OCI-LY7 (cell line): ENCODE measurements at regions not wholly inside any gene's neighbourhood (a gene's known extent, or its start where the extent isn't known, plus 50 kb on each side); places are given as distances from the start of the nearest gene placed in this dataset.

Experiments
- BruUV-seq: library from RNA; stranded (reverse); fragments of 400-500 nt; replicated peaks from 2 replicates; lab custom pipeline; 2021; lab: Mats Ljungman, UMichigan
- CTCF ChIA-PET: fragments of 300-600 bp; sonication (Branson Sonifier 250); formaldehyde crosslinking; loops from one replicate; lab custom pipeline; 2022; ENCODE audit warnings: antibody characterized with exemption; ENCODE audit not compliant: unreplicated experiment; lab: Charles Lee
- POLR2A ChIA-PET: fragments of 300-600 bp; sonication (Branson Sonifier 250); formaldehyde crosslinking; loops from one replicate; lab custom pipeline; 2022; ENCODE audit warnings: antibody characterized with exemption; lab: Charles Lee
- DNase-seq: peaks from one replicate; pipeline ENCODE4 v3.0.0-alpha.2; 2015; ENCODE audit warnings: low spot score
- H2AFZ ChIP-seq: fragments of 200-600 bp; sonication (generic), shearing (Covaris generic); 2 replicates; pipeline ENCODE4 v1.6.1; 2014; ENCODE audit warnings: mild to moderate bottlenecking, antibody characterized with exemption, low read length, moderate library complexity
- H3K27ac ChIP-seq: fragments of 200-600 bp; sonication (generic); 2 replicates; pipeline ENCODE4 v1.5.1; 2014; ENCODE audit warnings: mixed run types, low read depth, mild to moderate bottlenecking, moderate library complexity, low read length, inconsistent platforms; ENCODE audit not compliant: poor library complexity, severe bottlenecking
- H3K36me3 ChIP-seq: fragments of 200-600 bp; sonication (generic); 2 replicates; pipeline ENCODE4 v1.6.1; 2014; ENCODE audit warnings: mild to moderate bottlenecking, antibody characterized with exemption, low read length, moderate library complexity, mixed read lengths; ENCODE audit not compliant: insufficient read depth
- H3K4me1 ChIP-seq: fragments of 200-600 bp; sonication (generic); 2 replicates; pipeline ENCODE4 v1.5.1; 2014; ENCODE audit warnings: mild to moderate bottlenecking, low read length; ENCODE audit not compliant: insufficient read depth, poor library complexity, severe bottlenecking
- H3K4me2 ChIP-seq: fragments of 200-600 bp; sonication (generic); 2 replicates; pipeline ENCODE4 v1.6.1; 2014; ENCODE audit warnings: mild to moderate bottlenecking, low read length
- H3K4me3 ChIP-seq: fragments of 200-600 bp; sonication (generic); 2 replicates; pipeline ENCODE4 v1.5.1; 2014; ENCODE audit warnings: mild to moderate bottlenecking, low read depth, low read length; ENCODE audit not compliant: poor library complexity, severe bottlenecking
- H3K79me2 ChIP-seq: fragments of 200-600 bp; sonication (generic); 2 replicates; pipeline ENCODE4 v1.6.1; 2016; ENCODE audit warnings: low read depth, mild to moderate bottlenecking, low read length, moderate library complexity, mixed read lengths; ENCODE audit not compliant: insufficient read depth
- H3K9me2 ChIP-seq: fragments of 200-600 bp; sonication (generic); 2 replicates; pipeline ENCODE4 v1.6.1; 2016; ENCODE audit warnings: mild to moderate bottlenecking, low read length, mixed read lengths; ENCODE audit not compliant: insufficient read depth
- H3K9me3 ChIP-seq: fragments of 200-600 bp; sonication (generic); 2 replicates; pipeline ENCODE4 v1.6.1; 2014; ENCODE audit warnings: mild to moderate bottlenecking, mixed run types, low read length, mixed read lengths
- H4K20me1 ChIP-seq: fragments of 200-600 bp; sonication (generic); 2 replicates; pipeline ENCODE4 v1.6.1; 2014; ENCODE audit warnings: mild to moderate bottlenecking, antibody characterized with exemption, low read length, moderate library complexity, mixed read lengths; ENCODE audit not compliant: insufficient read depth
- CTCF ChIP-seq: fragments of 200-600 bp; sonication (generic); conservative IDR thresholded peaks from 2 replicates; pipeline ENCODE4 v1.5.1; 2014; ENCODE audit warnings: mild to moderate bottlenecking, antibody characterized with exemption, low read length, moderate library complexity, mixed read lengths
- EZH2phosphoT487 ChIP-seq: fragments of 200-600 bp; sonication (generic); IDR thresholded peaks from 2 replicates; pipeline ENCODE4 v1.6.1; 2018; ENCODE audit warnings: low read depth, borderline replicate concordance, mild to moderate bottlenecking, mixed run types, antibody characterized with exemption, low read length, moderate library complexity, mixed read lengths
- intact Hi-C: fragments of 100-400 bp; cut with micrococcal nuclease; formaldehyde crosslinking; loops from one replicate; pipeline ENCODE4 v1.10.0; 2022; ENCODE audit not compliant: unreplicated experiment

- CTCF ChIA-PET: no interaction called here
- no peaks in the 10 kb centered on the region for H3K79me2 ChIP-seq
- H2AFZ ChIP-seq: no peak overlapping the region
- no peaks in the 10 kb centered on the region for H3K36me3 ChIP-seq
- H3K9me2 ChIP-seq: no peaks in the 10 kb centered on the region
- intact Hi-C loops: no loop called here
- BruUV-seq: no TSS peak
- no peak overlapping the region for H3K27ac ChIP-seq
- DNase-seq: no peak
- TF ChIP-seq EZH2phosphoT487 (no peak), CTCF (no peak)
- H3K4me3 ChIP-seq: no peak overlapping the region
- H3K9me3 ChIP-seq: no peaks in the 10 kb centered on the region
- no peak overlapping the region for H3K4me2 ChIP-seq
- no peaks in the 10 kb centered on the region for H4K20me1 ChIP-seq
- POLR2A ChIA-PET: interaction anchor here (0.6 kb wide), 1 partner anchor 125 kb away, joined by 3 read pairs; no protein-coding TSS in a partner anchor
- no peaks in the 10 kb centered on the region for H3K4me1 ChIP-seq
These were observed 233.5 kb upstream of the AGTR1 start for GRCh38 chr3:148464246-148464645.

GRCh38 chr3:148466143-148466542 is 231.6 kb upstream of the AGTR1 start:
- Histone ChIP-seq H4K20me1 (no peaks in the 10 kb centered on the region), H3K79me2 (no peaks in the 10 kb centered on the region), H3K4me1 (no peaks in the 10 kb centered on the region), H2AFZ (no peak overlapping the region), H3K9me3 (no peaks in the 10 kb centered on the region), H3K9me2 (no peaks in the 10 kb centered on the region), H3K4me3 (no peak overlapping the region), H3K36me3 (no peaks in the 10 kb centered on the region), H3K4me2 (no peak overlapping the region), H3K27ac (no peak overlapping the region)
- POLR2A ChIA-PET: no interaction called here
- TF ChIP-seq EZH2phosphoT487: no peak
- TF ChIP-seq CTCF: no peak
- CTCF ChIA-PET: no interaction called here
- DNase-seq: no peak
- BruUV-seq: no TSS peak
- intact Hi-C loops: no loop called here

GRCh38 chr3:148466980-148467740 is 230.5 kb upstream of the AGTR1 start:
- Histone ChIP-seq H3K4me1 (no peaks in the 10 kb centered on the region), H3K27ac (no peak overlapping the region), H3K36me3 (no peaks in the 10 kb centered on the region), H3K4me2 (no peak overlapping the region), H3K9me2 (no peaks in the 10 kb centered on the region), H3K9me3 (no peaks in the 10 kb centered on the region), H4K20me1 (no peaks in the 10 kb centered on the region), H3K4me3 (no peak overlapping the region), H3K79me2 (no peaks in the 10 kb centered on the region), H2AFZ (no peak overlapping the region)
- DNase-seq: no peak
- intact Hi-C loops: no loop called here
- no peak for TF ChIP-seq EZH2phosphoT487
- no peak for TF ChIP-seq CTCF
- POLR2A ChIA-PET: interaction anchor here (0.7 to 1.1 kb wide), 2 partner anchors 14 to 1662 kb away, joined by 4 to 5 read pairs; no protein-coding TSS in a partner anchor
- CTCF ChIA-PET: no interaction called here
- BruUV-seq: no TSS peak
